C4-2B (cell line): ENCODE measurements at regions not wholly inside any gene's neighbourhood (a gene's known extent, or its start where the extent isn't known, plus 50 kb on each side); places are given as distances from the start of the nearest gene placed in this dataset.

Source experiments
- H3K27ac ChIP-seq: fragments of 450-650 bp; 2 replicates; pipeline ENCODE4 v1.5.1; 2017
- ZFX ChIP-seq: fragments of 450-650 bp; IDR thresholded peaks from 2 replicates; pipeline ENCODE4 v1.6.1; 2017
- TF ChIP-seq, protein P1 (sequence below): fragments of 450-650 bp; conservative IDR thresholded peaks from 2 replicates; pipeline ENCODE4 v1.5.1; 2017; ENCODE audit warnings: mild to moderate bottlenecking

DNA sequence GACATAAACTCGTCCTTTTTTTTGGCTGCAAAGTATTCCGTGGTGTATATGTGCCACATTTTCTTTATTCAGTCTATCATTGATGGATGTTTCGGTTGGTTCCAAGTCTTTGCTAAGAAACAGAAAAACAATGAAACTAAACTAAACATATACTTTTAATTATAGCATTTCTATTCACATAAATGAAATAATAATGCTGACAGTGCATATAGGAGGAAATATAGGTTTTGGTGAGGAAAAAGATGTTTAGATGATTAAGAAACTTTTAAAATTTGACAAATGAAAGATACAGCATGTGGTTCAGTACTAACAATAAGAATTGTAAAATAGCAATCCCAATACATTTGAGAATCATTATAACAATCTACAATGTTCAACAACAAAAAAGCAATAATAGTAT is 1094.5 kb upstream of the CDH6 start:
- no peak overlapping the region for H3K27ac ChIP-seq
- no peak for TF ChIP-seq ZFX
- TF ChIP-seq, protein P1, sequence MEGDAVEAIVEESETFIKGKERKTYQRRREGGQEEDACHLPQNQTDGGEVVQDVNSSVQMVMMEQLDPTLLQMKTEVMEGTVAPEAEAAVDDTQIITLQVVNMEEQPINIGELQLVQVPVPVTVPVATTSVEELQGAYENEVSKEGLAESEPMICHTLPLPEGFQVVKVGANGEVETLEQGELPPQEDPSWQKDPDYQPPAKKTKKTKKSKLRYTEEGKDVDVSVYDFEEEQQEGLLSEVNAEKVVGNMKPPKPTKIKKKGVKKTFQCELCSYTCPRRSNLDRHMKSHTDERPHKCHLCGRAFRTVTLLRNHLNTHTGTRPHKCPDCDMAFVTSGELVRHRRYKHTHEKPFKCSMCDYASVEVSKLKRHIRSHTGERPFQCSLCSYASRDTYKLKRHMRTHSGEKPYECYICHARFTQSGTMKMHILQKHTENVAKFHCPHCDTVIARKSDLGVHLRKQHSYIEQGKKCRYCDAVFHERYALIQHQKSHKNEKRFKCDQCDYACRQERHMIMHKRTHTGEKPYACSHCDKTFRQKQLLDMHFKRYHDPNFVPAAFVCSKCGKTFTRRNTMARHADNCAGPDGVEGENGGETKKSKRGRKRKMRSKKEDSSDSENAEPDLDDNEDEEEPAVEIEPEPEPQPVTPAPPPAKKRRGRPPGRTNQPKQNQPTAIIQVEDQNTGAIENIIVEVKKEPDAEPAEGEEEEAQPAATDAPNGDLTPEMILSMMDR, result no peak

DNA sequence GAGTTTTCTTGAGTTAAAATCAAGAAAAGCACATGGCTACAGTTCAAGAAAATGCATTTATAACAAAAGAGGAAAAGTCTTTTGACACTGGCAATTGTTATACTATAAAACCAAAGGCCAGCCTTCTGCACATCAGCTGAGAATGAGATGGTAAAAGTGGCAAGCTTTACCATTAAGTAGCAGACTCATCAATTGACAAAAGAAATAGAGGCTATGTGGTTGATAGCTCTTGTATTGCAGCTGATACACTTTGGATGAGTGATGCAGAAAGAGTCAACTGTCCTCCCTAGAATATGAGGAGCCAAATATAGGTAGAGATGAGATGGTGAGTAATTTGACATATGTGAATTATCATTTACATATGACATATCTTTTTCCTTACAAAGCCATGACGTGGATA is 1100.9 kb upstream of the CDH6 start:
- H3K27ac ChIP-seq, result no peak overlapping the region
- TF ChIP-seq ZFX, result no peak
- TF ChIP-seq, protein P1, result no peak

DNA sequence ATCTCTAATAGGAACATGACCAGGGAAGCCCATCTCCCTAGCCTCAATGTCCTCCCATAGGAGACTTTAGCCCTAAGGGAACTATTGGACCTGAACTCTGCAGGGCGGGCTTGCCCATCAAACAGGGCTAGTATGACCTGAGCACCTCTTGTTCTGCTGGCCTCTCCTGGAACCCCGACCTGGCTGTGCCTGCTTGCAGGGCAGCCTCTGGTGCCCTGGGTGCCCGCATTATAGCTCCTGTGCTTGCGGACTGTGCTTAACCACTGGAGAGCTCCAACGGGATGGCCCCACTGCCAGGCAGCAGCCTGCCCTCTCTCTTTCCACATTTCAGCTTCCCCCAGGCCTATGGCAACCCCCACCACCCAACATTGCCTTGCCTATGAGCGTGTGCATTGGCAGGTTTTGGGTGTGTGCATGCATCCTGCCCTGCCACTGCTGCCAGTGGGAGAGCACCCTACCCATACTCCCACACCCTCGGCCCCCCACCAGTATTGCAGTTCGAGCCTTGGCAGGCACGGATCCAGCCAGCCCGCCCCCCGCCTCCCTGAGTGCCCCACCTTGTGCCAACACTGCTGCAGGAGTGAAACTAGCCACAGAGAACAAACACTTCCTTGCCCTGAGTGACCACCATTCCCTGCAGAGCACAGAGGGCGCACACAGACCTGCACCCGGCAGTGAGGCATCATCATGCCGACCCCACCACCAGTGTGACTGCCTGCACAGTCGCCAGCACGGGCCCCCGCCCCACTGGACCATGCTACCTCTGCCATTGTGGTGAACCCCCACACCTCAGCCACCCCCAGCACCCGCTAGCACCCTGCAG is 1123.8 kb upstream of the CDH6 start:
- no peak overlapping the region for H3K27ac ChIP-seq
- TF ChIP-seq, protein P1, result no peak

DNA sequence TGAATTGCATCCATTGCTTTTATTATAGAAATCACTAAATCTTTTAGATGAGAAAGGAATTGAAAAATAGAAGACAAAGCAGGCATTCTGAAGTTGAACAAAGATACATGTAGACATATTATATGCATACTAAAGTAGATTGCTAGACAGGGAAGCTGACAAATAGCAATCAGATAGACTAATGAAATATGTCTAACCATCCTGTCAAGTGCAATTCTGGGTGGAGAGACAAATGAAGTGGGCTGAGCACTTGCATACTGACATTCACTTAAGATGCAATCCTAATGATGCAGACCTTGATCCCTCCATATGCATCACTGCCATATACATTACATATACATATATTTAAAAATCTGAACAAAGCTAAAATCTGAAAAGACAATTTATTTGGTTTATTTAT is 1130.0 kb upstream of the CDH6 start:
- TF ChIP-seq, protein P1, result no peak
- TF ChIP-seq ZFX, result no peak
- no peak overlapping the region for H3K27ac ChIP-seq

DNA sequence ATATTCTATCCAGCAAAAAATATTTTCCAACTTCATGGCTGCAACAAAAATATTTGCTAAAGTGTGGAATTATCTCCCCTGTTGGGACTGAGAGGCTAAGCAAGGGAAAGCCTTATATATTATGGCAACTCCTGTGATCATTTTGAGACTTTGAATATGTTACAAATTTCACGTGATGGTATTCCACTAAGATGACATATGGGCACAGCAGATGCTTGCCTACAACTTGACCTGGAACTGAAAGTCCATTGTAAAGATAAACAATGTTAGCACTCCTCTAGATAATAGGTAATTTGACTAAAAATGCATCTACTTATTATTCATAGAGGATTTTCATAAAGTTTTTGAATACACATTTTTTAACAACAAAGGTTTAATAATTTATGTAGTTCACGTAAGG is 1141.5 kb upstream of the CDH6 start:
- no peak for TF ChIP-seq ZFX
- TF ChIP-seq, protein P1, result no peak
- no peak overlapping the region for H3K27ac ChIP-seq

DNA sequence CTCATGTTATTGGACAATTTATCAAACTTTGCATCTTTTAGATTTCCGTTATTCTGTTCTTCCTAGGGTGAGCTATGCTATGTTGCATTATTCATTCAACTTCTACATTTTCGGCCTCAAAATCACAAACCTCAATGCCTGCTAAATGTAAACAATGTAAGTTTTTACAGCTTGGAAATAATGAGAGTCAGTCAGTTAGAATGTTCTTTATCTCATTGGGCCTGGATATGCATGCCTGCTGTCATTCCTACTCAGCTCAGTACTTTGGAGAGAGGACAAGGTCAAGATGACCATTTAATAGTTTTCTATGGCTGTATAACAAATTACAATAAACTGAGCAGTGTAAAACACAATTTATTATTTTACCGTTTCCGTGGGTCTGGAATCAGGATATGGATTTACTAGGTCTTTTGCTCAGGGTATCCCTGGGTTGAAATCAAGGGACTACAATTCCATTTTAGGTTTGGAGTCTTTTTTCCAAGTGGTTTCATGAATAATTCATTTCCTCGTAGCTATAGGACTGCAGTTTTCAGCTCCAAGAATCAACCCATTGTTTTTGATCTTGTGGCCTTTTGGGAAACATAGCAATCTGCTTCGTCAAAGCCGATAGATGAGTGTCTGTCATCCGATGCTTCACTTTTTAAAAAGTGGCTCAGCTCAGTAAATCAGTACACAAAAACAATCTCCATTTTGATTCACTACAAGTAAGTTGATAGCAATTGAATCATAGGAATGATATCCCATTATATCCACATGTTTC is 1143.2 kb upstream of the CDH6 start:
- no peak overlapping the region for H3K27ac ChIP-seq

DNA sequence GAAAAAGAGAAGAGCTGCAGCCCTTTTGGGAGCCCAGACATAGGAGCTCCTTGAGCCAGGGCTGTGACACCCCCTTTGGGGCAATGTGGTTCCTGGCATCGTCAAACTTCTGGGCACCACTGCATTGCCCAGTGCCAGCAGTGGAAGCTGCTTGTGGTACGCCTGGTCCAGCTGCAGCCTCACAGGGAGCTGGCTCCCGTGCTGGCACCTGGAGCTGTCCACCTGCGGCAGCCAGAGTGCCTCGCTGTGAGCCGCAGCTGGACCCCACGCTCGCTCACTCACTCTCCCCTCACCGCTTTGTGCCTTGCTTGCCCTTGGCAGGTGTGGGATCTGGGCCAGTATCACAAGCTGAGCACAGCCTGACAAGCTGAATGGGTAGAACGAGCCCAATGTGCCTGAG is 1150.8 kb upstream of the CDH6 start:
- H3K27ac ChIP-seq, result no peak overlapping the region
- no peak for TF ChIP-seq ZFX
- TF ChIP-seq, protein P1, result no peak

More for the DNA sequence above, 1143.2 kb upstream of the CDH6 start:
- TF ChIP-seq ZFX, result no peak
- TF ChIP-seq, protein P1, result no peak
